ENCODE measurements at regions not wholly inside any gene's neighbourhood (a gene's known extent, or its start where the extent isn't known, plus 50 kb on each side); places are given as distances from the start of the nearest gene placed in this dataset.

- ChIA-PET POLR2A (no interaction called here), CTCF (no interaction called here)
- no peak for TF ChIP-seq CTCF (IDR thresholded peaks at IDR 0.05; ENCODE audit: insufficient read depth, low read length, missing control alignments)
- no peak overlapping the region for H3K4me3 ChIP-seq (ENCODE audit: low read depth, low read length)
- DNase-seq (ENCODE audit: low read depth, low spot score): no peak
Measured at GRCh38 chr5:61746831-61747575, 414.9 kb downstream of the ZSWIM6 start.

DNA sequence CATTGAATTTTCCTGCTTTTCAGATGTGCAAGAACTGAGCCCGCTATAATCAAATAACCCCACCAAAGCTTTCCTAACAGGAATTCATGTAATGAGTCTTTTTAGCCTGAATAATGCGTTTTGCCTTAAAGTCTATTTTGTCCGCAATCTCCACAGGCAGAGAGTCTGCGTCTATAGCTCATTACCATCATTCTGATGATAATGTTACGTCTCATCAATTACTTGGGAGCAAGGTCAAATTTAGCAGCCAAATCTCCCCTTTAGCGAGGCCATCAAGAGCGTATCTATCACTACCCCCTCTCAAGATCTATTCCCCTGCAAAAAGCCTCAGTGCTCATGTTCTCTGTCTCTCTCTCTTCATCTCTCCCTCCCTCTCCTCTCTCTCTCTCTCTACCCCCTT is 416.1 kb downstream of the ZSWIM6 start:
- ChIA-PET POLR2A (no interaction called here), CTCF (no interaction called here)

DNA sequence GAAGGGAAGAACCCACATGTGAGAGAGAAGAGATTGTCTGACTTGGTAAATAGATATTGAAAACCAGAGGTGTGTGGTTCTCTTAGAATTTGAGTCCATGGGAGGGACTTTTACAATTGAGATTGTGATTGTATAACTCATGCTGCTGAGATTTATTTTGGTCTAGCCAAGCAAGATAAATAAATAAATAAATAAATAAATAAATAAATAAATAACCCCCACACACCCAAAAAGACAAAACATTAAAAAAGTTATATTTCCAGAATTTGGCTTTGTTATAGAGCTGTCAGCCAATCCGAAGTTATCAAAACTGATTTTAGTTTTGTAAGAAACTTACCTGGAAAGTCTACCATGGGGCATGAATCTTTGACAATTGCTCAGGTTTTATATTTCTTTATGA is 416.6 kb downstream of the ZSWIM6 start:
- ChIA-PET POLR2A (no interaction called here), CTCF (no interaction called here)
- no peak for TF ChIP-seq CTCF (IDR thresholded peaks at IDR 0.05; ENCODE audit: insufficient read depth, low read length, missing control alignments)
- DNase-seq (ENCODE audit: low read depth, low spot score): no peak
- H3K4me3 ChIP-seq (ENCODE audit: low read depth, low read length): no peak overlapping the region

More for the DNA sequence above, 416.1 kb downstream of the ZSWIM6 start:
- no peak for TF ChIP-seq CTCF (IDR thresholded peaks at IDR 0.05; ENCODE audit: insufficient read depth, low read length, missing control alignments)
- H3K4me3 ChIP-seq (ENCODE audit: low read depth, low read length): no peak overlapping the region
- DNase-seq (ENCODE audit: low read depth, low spot score): no peak

GRCh38 chr5:61752588-61752987 is 420.5 kb downstream of the ZSWIM6 start:
- CTCF ChIA-PET: no interaction called here
- TF ChIP-seq CTCF (IDR thresholded peaks at IDR 0.05; ENCODE audit: insufficient read depth, low read length, missing control alignments): no peak
- no peak for DNase-seq (ENCODE audit: low read depth, low spot score)
- H3K4me3 ChIP-seq (ENCODE audit: low read depth, low read length): no peak overlapping the region
- POLR2A ChIA-PET: no interaction called here

GRCh38 chr5:61754792-61755191 is 422.7 kb downstream of the ZSWIM6 start:
- ChIA-PET CTCF (no interaction called here), POLR2A (no interaction called here)
- TF ChIP-seq CTCF (IDR thresholded peaks at IDR 0.05; ENCODE audit: insufficient read depth, low read length, missing control alignments): no peak
- no peak overlapping the region for H3K4me3 ChIP-seq (ENCODE audit: low read depth, low read length)
- DNase-seq (ENCODE audit: low read depth, low spot score): no peak

DNA sequence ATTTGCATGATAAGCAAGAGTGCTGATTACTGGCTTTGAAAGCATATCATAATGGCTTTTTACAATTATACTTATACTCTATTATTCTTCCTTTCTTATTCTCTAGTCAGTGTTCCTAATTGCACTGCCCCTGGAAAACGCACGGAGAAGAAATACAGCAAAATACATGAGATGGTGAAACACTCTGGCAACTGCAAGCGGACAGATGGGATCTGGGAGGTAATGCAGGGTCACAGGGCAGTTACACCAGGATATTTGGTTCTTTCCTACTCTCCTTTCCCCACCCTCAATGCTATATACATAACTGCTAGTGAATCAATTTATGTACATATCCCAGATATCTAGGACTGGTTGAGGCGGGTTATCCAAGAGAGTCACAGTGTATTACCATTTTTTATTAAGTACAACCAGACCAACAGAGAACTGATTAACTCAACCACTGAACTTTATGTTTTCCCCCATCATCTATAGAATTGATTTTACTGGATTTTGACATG is 423.7 kb downstream of the ZSWIM6 start:
- CTCF ChIA-PET: no interaction called here
- TF ChIP-seq CTCF (IDR thresholded peaks at IDR 0.05; ENCODE audit: insufficient read depth, low read length, missing control alignments): no peak
- no peak overlapping the region for H3K4me3 ChIP-seq (ENCODE audit: low read depth, low read length)
- DNase-seq (ENCODE audit: low read depth, low spot score): no peak
- POLR2A ChIA-PET: no interaction called here
